ENCODE measurements at regions not wholly inside any gene's neighbourhood (a gene's known extent, or its start where the extent isn't known, plus 50 kb on each side); places are given as distances from the start of the nearest gene placed in this dataset.

GRCh38 chr10:36989233-36989632 is 136.2 kb upstream of the ANKRD30A start:
- TF ChIP-seq POLR2A (IDR thresholded peaks at IDR 0.05) (no peak), CTCF (IDR thresholded peaks at IDR 0.05) (no peak), EP300 (IDR thresholded peaks at IDR 0.05) (no peak)
